NCI-H1048 (cell line): ENCODE measurements at regions not wholly inside any gene's neighbourhood (a gene's known extent, or its start where the extent isn't known, plus 50 kb on each side); places are given as distances from the start of the nearest gene placed in this dataset.

Source experiments
- DNase-seq: peaks from one replicate; lab custom pipeline; 2025; lab: John Stamatoyannopoulos, UW

- DNase-seq = no peak
These were observed 166.6 kb upstream of the PKDCC start for GRCh38 chr2:41881249-41881648.

DNA sequence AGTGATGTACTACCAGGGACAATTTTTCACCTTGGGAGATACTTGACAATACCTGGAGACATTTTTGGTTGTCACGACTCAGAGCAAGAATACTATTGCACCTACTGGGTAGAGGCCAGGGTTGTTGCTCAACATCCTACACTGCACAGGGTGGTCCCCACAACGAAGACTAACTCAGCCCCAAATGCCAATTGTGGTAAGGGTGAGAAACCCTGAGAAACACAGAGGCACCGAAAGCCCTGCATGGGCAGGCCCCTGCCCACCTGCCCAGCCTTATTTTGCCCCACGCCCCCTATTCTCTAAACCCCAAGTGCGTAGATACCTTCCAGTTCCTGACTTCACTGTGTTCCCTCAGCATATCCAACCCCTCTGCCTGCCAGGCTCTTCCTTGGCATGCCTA is 163.1 kb upstream of the PKDCC start:
- no peak for DNase-seq

DNA sequence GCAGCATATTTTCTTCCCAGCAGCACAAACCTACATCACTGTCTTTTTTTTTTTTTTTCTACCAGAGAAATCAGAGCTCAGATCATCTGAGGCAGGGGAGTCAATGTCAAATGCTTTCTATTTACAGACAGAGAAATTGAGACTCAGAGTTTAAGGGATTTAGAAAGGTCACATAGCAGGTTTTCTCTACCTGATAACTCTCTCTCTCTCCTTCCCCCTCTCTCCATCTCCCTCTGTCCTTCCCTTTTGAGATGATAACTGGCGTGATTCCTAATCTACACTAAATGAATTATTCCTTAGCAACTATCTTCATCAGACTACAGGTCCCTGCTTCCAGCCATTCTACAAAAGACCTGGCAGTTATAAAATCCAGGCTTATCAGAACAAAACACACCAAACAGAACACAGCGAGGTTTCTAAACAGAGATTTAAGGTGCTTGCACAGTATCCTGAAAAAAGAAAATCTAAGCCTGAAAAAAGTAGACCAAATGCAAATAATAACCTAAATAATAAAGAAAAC is 161.6 kb upstream of the PKDCC start:
- DNase-seq = no peak

GRCh38 chr2:41886757-41887156 is 161.1 kb upstream of the PKDCC start:
- DNase-seq = no peak

- DNase-seq = no peak
These were observed 157.5 kb upstream of the PKDCC start for GRCh38 chr2:41890341-41890740.

- DNase-seq = no peak
These were observed 155.3 kb upstream of the PKDCC start for GRCh38 chr2:41892476-41892875.

GRCh38 chr2:41894563-41895333 is 153.1 kb upstream of the PKDCC start:
- no peak for DNase-seq

DNA sequence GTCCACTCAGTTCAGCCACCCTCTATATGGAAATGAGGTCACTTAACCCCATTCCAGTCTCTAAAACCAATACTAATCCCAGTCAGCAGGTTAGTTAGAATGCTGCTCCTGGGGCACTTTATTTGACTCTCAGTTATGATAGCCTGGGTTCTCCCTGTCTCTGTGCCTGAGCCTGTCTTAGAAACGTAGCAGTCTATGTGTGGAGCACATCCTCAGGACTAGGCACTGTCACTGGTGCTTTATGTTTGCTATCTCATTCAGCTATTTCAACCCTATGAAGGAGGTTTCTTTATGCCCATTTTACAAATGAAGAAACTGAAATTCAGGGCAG is 152.5 kb upstream of the PKDCC start:
- no peak for DNase-seq

- DNase-seq = no peak
These were observed 151.5 kb upstream of the PKDCC start for GRCh38 chr2:41896186-41896846.

GRCh38 chr2:41899189-41899588 is 148.6 kb upstream of the PKDCC start:
- no peak for DNase-seq

DNA sequence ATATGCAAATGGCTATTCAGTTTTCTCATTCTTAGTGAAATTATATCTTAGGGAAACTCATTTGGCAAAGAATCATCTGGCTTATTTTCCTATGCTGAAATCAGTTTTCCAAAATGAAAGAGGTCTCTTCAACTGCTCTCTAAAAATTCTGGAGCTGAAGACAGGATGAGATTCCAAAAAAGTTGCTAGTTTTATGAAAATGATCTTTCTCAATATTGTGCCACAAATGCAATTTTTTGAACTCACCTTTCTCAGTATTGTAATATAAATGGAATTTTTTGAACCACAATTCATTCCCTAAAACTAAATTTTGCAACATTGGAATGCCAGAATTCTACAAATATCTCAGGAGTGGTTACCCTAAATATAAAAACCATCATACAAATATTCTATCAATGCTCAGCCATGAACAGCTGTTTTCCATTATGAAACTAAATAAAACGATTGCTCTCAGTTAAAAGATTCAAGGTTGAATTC is 147.7 kb upstream of the PKDCC start:
- no peak for DNase-seq

GRCh38 chr2:41902897-41903296 is 144.9 kb upstream of the PKDCC start:
- DNase-seq = no peak

DNA sequence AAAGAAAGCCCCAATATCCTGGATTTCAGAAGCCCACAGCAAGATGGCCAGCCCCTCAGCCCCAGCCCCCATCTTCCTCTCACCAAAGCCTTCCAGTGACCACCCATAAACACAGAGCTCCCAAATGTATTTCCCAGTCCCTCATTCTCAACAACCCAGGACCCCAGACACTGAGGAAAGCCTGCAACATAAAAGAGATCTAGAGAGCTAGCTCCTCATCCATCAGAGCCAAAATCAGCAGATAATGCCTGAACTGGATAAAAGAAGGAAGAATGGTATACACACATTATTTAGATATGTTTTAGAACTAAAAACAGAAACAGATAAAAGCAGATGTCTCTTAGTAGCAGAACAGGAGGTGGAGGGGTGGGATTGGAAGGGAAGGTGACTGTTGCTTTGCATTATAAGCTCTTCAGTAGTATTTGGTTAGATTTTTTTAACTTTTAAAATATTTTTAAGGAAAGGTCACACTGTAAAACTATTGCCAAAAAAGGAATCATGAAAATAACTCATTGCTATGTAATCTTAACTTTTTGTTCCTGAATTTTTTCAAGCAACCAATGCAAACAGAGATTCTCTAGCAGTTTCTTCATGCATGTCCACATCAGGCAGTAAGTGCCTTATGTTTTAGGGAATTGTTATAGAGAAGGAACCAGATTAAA is 144.2 kb upstream of the PKDCC start:
- no peak for DNase-seq

DNA sequence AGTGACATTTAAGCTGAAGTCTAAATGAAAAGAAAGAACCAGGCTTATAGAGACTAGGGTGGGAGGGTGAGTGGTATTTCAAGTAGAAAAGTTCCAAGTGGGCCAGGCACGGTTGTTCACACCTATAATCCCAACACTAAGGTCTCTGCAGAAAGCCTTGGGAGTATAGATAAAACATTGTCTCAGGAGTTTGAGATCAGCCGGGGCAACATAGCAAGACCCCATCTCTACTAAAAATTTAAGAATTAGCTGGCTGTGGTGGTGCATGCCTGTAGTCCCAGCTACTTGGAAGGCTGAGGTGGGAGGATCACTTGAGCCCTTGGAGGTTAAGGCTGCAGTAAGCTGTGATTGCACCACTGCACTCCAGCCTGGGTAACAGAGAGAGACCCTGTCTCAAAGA is 143.4 kb upstream of the PKDCC start:
- DNase-seq = no peak

DNA sequence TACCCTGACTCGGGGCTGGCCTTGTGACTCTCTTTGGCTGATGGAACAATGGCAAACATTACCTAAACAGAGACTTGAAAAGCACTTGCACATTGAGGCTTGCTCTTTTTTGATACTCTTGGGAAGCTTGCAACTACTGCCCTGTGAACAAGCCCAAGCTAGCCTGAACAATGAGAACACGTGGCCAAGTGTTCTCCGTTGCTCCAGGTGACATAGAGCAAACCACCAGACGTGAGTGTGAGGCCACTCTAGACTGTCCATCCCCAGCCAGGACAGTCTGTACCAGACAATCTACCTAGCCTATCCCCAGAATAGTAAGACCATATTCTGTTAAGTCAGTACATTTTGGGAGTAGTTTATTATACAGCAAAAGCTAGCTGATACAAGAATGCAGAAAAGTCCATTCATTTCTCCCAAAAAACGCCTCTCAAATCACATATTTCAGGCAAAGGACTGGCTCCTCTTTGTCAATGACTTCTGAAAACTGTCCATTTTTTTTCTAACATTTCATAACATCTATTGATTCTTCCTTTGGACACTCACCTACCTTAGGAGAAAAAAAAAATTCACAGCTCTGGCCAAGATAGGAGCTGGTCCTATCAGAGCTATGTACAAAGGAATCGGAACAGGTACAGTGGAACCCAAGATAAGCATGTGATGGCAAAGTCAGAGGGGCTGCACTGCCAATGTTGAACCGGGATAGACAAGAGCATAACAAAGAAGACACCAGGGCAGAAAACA is 142.1 kb upstream of the PKDCC start:
- no peak for DNase-seq

DNA sequence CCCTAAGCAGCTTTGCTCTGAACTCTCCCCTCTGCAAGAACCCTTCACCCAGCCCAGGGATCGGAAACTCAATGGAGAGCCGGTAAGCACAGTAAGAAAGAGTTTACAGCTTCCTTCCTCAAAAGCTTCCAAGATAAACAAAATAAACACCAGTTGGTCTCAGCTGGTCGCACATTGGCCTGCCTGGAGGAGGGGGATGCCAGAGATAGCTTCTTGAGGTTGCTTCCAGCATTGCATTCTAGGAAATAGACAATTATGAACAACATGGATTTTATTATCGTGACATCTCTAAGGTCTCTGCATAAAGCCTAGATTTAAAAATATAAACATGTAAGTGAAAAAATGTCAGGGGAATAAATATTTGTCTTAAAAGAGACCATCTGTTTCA is 141.5 kb upstream of the PKDCC start:
- DNase-seq = no peak

DNA sequence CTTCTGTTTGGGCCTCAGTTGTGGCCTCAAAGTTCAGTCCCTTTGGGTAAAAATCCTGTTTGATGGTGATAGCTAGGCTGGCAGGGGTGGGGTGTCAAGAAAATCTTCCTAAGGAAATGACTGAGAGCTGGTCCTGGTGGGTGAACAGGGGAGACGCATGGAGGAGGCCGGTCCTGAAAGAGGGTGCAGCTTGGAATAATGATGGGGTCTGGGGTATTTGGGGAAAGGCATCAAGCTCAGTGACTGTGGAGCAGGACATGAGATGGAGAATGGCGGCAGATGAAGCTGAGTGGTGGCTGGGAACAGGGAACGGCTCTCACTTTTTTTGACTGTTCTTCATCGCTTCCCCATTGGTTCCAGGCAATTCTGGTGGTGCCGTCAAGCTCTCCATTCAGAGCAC is 140.7 kb upstream of the PKDCC start:
- no peak for DNase-seq

DNA sequence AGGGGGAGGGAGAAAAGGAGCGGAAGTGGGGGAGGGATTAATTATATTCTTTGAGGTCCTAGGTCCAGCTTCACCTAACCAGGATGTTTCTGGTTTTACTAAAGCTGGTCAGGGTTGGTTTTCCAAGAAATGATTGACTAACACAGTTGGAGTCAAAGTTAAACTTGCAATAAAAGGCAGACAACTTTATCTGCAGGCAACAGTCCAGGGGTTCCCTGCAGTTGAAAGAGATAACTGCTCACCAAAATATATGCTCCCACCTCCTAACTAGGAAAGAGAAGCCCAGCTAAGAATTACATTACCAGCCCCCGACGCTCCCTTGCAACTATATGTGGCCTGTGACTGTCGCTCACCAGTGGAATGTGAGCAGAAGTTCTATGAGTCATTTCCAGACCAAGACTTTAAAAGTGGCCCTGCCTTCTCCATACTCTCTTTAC is 140.0 kb upstream of the PKDCC start:
- DNase-seq = no peak

GRCh38 chr2:41908349-41908748 is 139.5 kb upstream of the PKDCC start:
- no peak for DNase-seq

DNA sequence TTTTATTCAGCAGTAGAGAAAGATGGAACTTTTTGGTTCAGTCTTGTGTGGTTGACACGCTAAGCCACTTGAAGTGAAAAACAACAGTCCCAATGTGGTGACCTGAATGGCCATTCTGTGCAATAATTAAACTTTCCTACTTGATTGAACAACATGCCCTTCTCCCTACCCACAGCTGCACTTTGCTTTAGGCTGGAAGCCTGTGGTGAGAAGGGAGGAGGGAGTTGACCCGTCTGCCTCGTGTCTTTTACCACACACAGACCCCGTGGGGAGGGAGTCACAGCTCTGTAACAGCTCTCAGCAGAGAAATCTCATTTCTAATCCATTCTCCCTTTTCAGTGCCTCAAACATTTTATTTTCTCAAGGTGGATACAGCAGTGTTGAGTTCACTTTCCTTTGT is 138.2 kb upstream of the PKDCC start:
- no peak for DNase-seq

DNA sequence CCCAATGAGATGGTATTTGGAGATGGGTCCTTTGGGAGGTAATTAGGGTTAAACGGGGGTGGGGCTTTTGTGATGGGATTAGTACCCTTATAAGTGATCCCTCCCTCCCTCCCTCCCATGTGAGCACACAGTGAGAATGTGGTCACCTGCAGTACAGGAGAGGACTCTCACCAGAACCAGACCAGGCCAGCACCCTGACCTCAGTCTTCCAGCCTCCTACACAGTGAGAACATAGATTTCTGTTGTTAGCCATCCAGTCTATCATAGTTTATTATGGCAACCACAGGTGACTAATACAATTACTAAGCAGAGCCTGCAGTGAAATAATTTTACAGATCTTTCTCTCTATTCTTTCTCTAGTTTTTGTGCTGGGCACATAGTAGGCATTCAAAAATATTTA is 137.7 kb upstream of the PKDCC start:
- no peak for DNase-seq

DNA sequence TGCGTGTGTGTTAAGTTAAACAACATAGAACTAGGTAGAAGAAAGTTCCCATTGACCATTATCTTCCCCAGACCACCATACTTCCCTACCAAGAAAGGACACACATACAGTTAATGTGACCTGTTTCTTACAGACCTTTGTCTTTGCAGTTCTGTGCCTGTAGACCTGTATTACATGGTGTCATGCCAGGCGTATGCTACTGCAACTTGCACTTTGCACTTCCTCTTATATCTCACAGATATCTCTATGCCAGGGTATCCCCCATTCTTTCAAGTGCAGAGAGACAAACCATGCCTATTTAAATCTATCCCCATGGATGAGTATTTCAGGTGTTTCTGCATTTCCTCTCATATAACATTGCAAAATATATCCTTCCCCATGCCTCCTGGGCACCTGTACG is 136.8 kb upstream of the PKDCC start:
- no peak for DNase-seq
